CD4-positive, alpha-beta memory T cell (primary cell): ENCODE measurements at regions not wholly inside any gene's neighbourhood (a gene's known extent, or its start where the extent isn't known, plus 50 kb on each side); places are given as distances from the start of the nearest gene placed in this dataset.

Experiments used
- CTCF ChIA-PET: fragments of 350-600 bp; sonication (Branson Sonifier 250); formaldehyde crosslinking; loops from one replicate; lab custom pipeline; 2021; ENCODE audit warnings: inconsistent platforms; ENCODE audit not compliant: partially characterized antibody; lab: Charles Lee
- POLR2A ChIA-PET: fragments of 350-600 bp; sonication (Branson Sonifier 250); formaldehyde crosslinking; loops from one replicate; lab custom pipeline; 2021; ENCODE audit not compliant: partially characterized antibody; lab: Charles Lee
- DNase-seq, 5 donors: peaks; one replicate each; pipeline versions ENCODE4 v3.0.0 to v3.0.0-alpha.2; 2020 to 2022; ENCODE audit warnings: mixed read lengths in 1 of 5
- H3K27ac ChIP-seq: one replicate; pipeline ENCODE4 v1.7.0; 2013; ENCODE audit warnings: low read depth, low read length
- H3K27me3 ChIP-seq: 2 replicates; pipeline ENCODE4 v1.7.0; 2013; ENCODE audit warnings: mild to moderate bottlenecking, low read length, moderate library complexity; ENCODE audit not compliant: insufficient read depth
- H3K36me3 ChIP-seq: 2 replicates; pipeline ENCODE4 v1.7.0; 2013; ENCODE audit warnings: mild to moderate bottlenecking, low read length, moderate library complexity; ENCODE audit not compliant: insufficient read depth
- H3K4me1 ChIP-seq: 2 replicates; pipeline ENCODE4 v1.7.0; 2013; ENCODE audit warnings: mild to moderate bottlenecking, low read length, moderate library complexity; ENCODE audit not compliant: insufficient read depth
- H3K4me3 ChIP-seq, 2 donors: one replicate each; pipeline ENCODE4 v1.7.0; 2013; ENCODE audit warnings: low read length in 2 of 2, mild to moderate bottlenecking in 1 of 2
- H3K9me3 ChIP-seq, 2 donors: one replicate each; pipeline ENCODE4 v1.7.0; 2013; ENCODE audit warnings: low read length in 2 of 2, control low read depth in 1 of 2; ENCODE audit not compliant: control insufficient read depth in 1 of 2
- H3K27ac Mint-ChIP-seq, 7 donors: one replicate each; pipeline ENCODE4 v1.8.0; 2020 to 2021; ENCODE audit warnings: mixed read lengths in 7 of 7, mild to moderate bottlenecking in 6 of 7, inconsistent platforms in 3 of 7, moderate library complexity in 3 of 7
- H3K27me3 Mint-ChIP-seq, 2 donors: one replicate each; pipeline ENCODE4 v1.8.0; 2020 to 2021; ENCODE audit warnings: mixed read lengths in 2 of 2
- H3K36me3 Mint-ChIP-seq, 2 donors: one replicate each; pipeline ENCODE4 v1.8.0; 2020 to 2021; ENCODE audit warnings: mixed read lengths in 2 of 2, inconsistent platforms in 1 of 2, mild to moderate bottlenecking in 1 of 2
- H3K4me1 Mint-ChIP-seq, 4 donors: one replicate each; pipeline ENCODE4 v1.8.0; 2020 to 2021; ENCODE audit warnings: mixed read lengths in 4 of 4, mild to moderate bottlenecking in 1 of 4
- H3K4me3 Mint-ChIP-seq, 8 donors: one replicate each; pipeline ENCODE4 v1.8.0; 2020 to 2021; ENCODE audit warnings: mixed read lengths in 8 of 8, mild to moderate bottlenecking in 7 of 8, moderate library complexity in 6 of 8, inconsistent platforms in 3 of 8
- H3K9me3 Mint-ChIP-seq, 8 donors: one replicate each; pipeline ENCODE4 v1.8.0; 2020 to 2021; ENCODE audit warnings: mixed read lengths in 8 of 8, mild to moderate bottlenecking in 5 of 8, inconsistent platforms in 3 of 8, moderate library complexity in 1 of 8
- intact Hi-C: fragments of 100-400 bp; cut with micrococcal nuclease; formaldehyde crosslinking; loops from one replicate; pipeline ENCODE4 v1.15.1; 2023

DNA sequence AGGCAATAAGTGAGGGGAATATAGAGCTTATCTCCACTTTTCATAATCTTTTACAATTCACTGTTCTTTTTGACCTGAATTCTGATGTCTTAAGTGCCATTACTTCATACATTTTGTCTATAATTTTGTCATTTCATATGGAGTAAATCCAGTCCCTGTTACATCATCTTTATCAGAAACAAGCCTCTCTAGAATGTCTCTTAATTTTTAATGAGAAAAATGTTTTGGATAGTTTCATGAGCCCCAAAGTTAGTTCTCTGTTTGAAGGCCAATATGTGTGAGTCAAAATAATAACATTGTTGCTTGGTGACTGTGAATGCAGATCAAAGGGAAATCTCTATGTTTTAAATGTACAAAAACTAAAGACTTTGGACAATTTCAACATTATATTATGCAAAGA is 329.6 kb upstream of the ARRDC3 start:
- Mint-ChIP-seq H3K27me3 (no peaks in the 10 kb centered on the region), H3K4me1 (no peaks in the 10 kb centered on the region), H3K9me3 (peaks cover 0 to 13% (median 4%) of the 10 kb centered on the region in 8 donors), H3K27ac (no peak overlapping the region), H3K4me3 (no peak overlapping the region), H3K36me3 (no peaks in the 10 kb centered on the region)
- no peaks in the 10 kb centered on the region for H3K9me3 ChIP-seq
- POLR2A ChIA-PET, result no interaction called here
- H3K36me3 ChIP-seq, result no peaks in the 10 kb centered on the region
- H3K4me3 ChIP-seq, result no peak overlapping the region
- no peak for DNase-seq
- intact Hi-C loops, result no loop called here
- H3K27ac ChIP-seq, result no peak overlapping the region
- H3K27me3 ChIP-seq, result no peaks in the 10 kb centered on the region
- CTCF ChIA-PET, result no interaction called here
- no peaks in the 10 kb centered on the region for H3K4me1 ChIP-seq

DNA sequence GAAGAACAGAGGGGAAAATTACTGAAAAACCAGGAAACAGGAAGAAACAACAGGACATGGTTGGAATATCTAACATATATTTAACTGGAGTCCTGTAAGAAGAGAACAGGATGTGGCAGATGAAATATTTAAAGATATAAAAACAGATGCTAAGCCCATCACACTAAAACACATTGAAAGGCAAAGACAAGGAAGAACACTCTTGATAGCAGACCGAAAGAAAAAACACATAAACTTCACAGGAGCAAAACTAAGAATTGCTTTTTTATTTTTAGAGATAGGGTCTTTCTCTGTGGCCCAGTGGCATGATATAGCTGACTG is 324.4 kb upstream of the ARRDC3 start:
- no peak overlapping the region for H3K4me3 ChIP-seq
- H3K27ac ChIP-seq, result no peak overlapping the region
- Mint-ChIP-seq H3K27ac (no peak overlapping the region), H3K4me3 (no peak overlapping the region), H3K9me3 (peaks cover 0 to 11% (median 4%) of the 10 kb centered on the region in 8 donors), H3K36me3 (no peaks in the 10 kb centered on the region), H3K27me3 (no peaks in the 10 kb centered on the region), H3K4me1 (no peaks in the 10 kb centered on the region)
- no peaks in the 10 kb centered on the region for H3K4me1 ChIP-seq
- H3K27me3 ChIP-seq, result no peaks in the 10 kb centered on the region
- H3K36me3 ChIP-seq, result no peaks in the 10 kb centered on the region
- ChIA-PET CTCF (no interaction called here), POLR2A (no interaction called here)
- H3K9me3 ChIP-seq, result peaks cover 0 to 3% of the 10 kb centered on the region in 2 donors
- intact Hi-C loops, result no loop called here
- no peak for DNase-seq

DNA sequence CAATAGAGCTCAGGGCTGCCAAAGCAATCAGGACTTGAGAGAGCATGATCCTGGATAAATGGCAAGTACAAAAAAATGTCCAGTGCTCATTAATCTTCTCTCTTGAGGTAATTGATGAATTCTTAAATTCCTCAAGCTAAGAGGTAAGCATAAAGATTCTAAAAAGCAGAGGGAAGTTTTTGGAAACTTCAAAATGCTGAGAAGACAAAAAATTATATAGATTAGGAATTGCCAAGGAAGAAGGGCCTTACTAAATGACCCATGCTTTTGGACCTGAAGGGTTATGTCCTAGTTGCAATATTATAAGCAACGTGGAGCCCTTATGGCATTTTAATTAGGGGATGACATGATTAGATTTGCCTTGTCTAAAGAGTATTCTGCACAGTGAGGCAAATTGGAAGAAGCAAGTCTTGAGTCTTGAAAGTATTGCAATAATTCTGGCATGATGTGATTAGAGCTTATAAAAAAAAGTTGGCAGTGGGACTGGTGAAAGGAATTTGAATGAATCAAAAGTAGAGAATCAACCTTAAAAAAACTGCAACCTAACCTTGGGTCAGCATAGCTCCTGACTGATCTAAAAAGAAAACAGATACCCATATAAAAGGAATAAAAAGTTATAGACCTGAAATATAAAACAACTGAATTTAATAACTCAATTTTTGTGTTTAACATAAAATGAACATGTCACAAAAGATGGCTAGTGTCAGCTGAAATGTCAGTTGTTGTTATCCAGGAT is 323.8 kb upstream of the ARRDC3 start:
- Mint-ChIP-seq H3K4me1 (no peaks in the 10 kb centered on the region), H3K36me3 (no peaks in the 10 kb centered on the region), H3K9me3 (peaks cover 0 to 11% (median 4%) of the 10 kb centered on the region in 8 donors), H3K27me3 (no peaks in the 10 kb centered on the region), H3K27ac (no peak overlapping the region), H3K4me3 (no peak overlapping the region)
- Histone ChIP-seq H3K4me1 (no peaks in the 10 kb centered on the region), H3K27me3 (no peaks in the 10 kb centered on the region), H3K27ac (no peak overlapping the region), H3K9me3 (peaks cover 0 to 3% of the 10 kb centered on the region in 2 donors), H3K36me3 (no peaks in the 10 kb centered on the region), H3K4me3 (no peak overlapping the region)
- ChIA-PET POLR2A (no interaction called here), CTCF (no interaction called here)
- intact Hi-C loops, result no loop called here
- DNase-seq, result no peak

DNA sequence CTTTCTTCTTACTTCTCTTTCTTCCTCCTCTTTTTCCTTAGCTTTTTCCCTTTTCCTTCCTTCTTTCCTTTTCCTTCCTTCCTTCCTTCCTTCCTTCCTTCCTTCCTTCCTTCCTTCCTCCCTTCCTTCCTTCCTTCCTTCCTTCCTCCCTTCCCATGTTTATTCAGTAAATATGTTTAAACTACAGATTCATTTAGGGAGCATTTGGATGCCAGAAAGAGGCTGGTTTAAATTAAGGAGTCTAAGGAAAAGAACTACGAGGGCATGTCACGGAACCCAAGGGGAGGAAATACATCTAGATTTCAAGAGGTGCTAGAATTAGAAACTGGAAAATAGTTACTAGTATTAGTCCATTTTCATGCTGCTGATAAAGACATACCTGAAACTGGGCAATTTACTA is 320.0 kb upstream of the ARRDC3 start:
- POLR2A ChIA-PET, result no interaction called here

DNA sequence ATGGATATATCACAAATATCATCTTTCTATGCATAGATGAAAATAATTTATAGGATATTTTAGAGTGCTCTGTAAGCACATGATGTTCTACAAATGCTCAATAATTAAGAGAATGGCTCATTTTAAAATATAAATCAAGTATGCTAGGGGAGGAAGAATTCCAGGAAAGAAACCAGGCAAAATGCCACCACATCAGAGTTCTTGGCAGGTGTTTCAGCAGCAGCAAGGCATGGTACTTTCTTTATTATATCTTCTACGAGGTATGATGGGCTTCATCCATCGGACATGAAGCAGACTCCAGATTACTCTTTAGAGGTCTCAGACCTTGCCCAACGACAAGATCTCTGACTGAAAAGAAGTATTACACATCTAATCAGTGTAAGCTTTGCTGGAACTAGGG is 316.3 kb upstream of the ARRDC3 start:
- Mint-ChIP-seq H3K27me3 (no peaks in the 10 kb centered on the region), H3K9me3 (peaks cover 0 to 28% (median 15%) of the 10 kb centered on the region in 8 donors), H3K36me3 (no peaks in the 10 kb centered on the region), H3K4me3 (no peak overlapping the region), H3K4me1 (no peaks in the 10 kb centered on the region), H3K27ac (no peak overlapping the region)
- no peak for DNase-seq
- no peaks in the 10 kb centered on the region for H3K4me1 ChIP-seq
- POLR2A ChIA-PET, result no interaction called here
- no peak overlapping the region for H3K4me3 ChIP-seq
- H3K27ac ChIP-seq, result no peak overlapping the region
- H3K9me3 ChIP-seq, result no peaks in the 10 kb centered on the region
- no peaks in the 10 kb centered on the region for H3K27me3 ChIP-seq
- no peaks in the 10 kb centered on the region for H3K36me3 ChIP-seq
- intact Hi-C loops, result no loop called here
- CTCF ChIA-PET, result no interaction called here

More for the DNA sequence above, 320.0 kb upstream of the ARRDC3 start:
- no peak overlapping the region for H3K4me3 ChIP-seq
- H3K4me1 ChIP-seq, result no peaks in the 10 kb centered on the region
- no peak overlapping the region for H3K27ac ChIP-seq
- Mint-ChIP-seq H3K4me1 (no peaks in the 10 kb centered on the region), H3K27ac (no peak overlapping the region), H3K4me3 (no peak overlapping the region), H3K36me3 (no peaks in the 10 kb centered on the region), H3K9me3 (peaks cover 0 to 20% (median 9%) of the 10 kb centered on the region in 8 donors), H3K27me3 (no peaks in the 10 kb centered on the region)
- no peaks in the 10 kb centered on the region for H3K27me3 ChIP-seq
- CTCF ChIA-PET, result no interaction called here
- peaks cover 0 to 3% of the 10 kb centered on the region in 2 donors for H3K9me3 ChIP-seq
- intact Hi-C loops, result no loop called here
- no peaks in the 10 kb centered on the region for H3K36me3 ChIP-seq
- DNase-seq, result no peak

DNA sequence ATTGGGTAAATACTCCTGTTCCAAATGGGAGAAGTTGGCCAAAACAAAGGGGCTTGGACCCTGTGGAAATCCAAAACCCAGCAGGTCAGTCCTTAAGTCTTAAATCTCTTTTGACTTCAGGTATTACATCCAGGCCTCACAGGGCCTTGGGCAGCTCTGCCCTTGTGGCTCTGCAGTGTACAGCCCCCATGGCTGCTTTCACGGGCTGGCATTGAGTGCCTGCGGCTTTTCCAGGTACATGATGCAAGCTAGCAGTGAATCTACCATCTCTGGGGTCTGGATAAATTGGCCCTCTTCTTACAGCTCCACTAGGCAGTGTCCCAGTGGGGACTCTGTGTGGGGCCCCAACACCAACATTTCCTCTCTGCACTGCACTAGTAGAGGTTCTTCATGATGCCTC is 308.5 kb upstream of the ARRDC3 start:
- no peak overlapping the region for H3K4me3 Mint-ChIP-seq
- H3K4me1 ChIP-seq, result no peaks in the 10 kb centered on the region
- ChIA-PET CTCF (no interaction called here), POLR2A (no interaction called here)
- peak in 1 of 5 donors; percentile 28 for DNase-seq
- H3K27me3 ChIP-seq, result no peaks in the 10 kb centered on the region
- H3K4me3 ChIP-seq, result no peak overlapping the region
- H3K36me3 Mint-ChIP-seq, result no peaks in the 10 kb centered on the region
- no peaks in the 10 kb centered on the region for H3K36me3 ChIP-seq
- H3K4me1 Mint-ChIP-seq, result no peaks in the 10 kb centered on the region
- H3K27ac ChIP-seq, result no peak overlapping the region
- no peaks in the 10 kb centered on the region for H3K27me3 Mint-ChIP-seq
- peaks cover 0 to 18% (median 10%) of the 10 kb centered on the region in 8 donors for H3K9me3 Mint-ChIP-seq
- intact Hi-C loops, result no loop called here
- H3K27ac Mint-ChIP-seq, result no peak overlapping the region
- H3K9me3 ChIP-seq, result peaks cover 0 to 5% of the 10 kb centered on the region in 2 donors

DNA sequence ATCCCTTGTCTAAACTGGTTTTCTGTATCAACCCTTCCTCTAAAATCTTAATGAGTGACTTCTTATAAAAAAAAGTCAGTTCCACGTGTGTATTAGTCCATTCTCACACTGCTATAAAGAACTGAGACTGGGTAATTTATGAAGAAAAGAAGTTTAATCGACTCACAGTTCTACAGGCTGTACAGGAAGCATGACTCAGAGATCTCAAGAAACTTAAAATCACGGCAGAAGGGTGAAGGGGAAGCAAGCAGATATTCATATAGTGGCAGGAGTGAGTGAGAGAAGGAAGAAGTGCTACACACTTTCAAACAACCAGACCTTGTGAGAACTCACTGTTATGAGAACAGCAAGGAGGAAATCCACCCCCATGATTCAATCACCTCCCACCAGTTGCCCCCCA is 307.8 kb upstream of the ARRDC3 start:
- Histone ChIP-seq H3K4me3 (no peak overlapping the region), H3K27me3 (no peaks in the 10 kb centered on the region), H3K4me1 (no peaks in the 10 kb centered on the region), H3K9me3 (peaks cover 0 to 5% of the 10 kb centered on the region in 2 donors), H3K27ac (no peak overlapping the region), H3K36me3 (no peaks in the 10 kb centered on the region)
- Mint-ChIP-seq H3K4me1 (no peaks in the 10 kb centered on the region), H3K4me3 (no peak overlapping the region), H3K27ac (no peak overlapping the region), H3K9me3 (peaks cover 0 to 18% (median 9%) of the 10 kb centered on the region in 8 donors), H3K27me3 (no peaks in the 10 kb centered on the region), H3K36me3 (no peaks in the 10 kb centered on the region)
- CTCF ChIA-PET, result no interaction called here
- POLR2A ChIA-PET, result no interaction called here
- DNase-seq, result no peak
- intact Hi-C loops, result no loop called here
